ENCODE measurements at regions not wholly inside any gene's neighbourhood (a gene's known extent, or its start where the extent isn't known, plus 50 kb on each side); places are given as distances from the start of the nearest gene placed in this dataset.
"Not testable (repeated sequence)": the region's sequence is repeated elsewhere in the genome, so short reads cannot be mapped to it uniquely, and the experiment has no call there.

DNA sequence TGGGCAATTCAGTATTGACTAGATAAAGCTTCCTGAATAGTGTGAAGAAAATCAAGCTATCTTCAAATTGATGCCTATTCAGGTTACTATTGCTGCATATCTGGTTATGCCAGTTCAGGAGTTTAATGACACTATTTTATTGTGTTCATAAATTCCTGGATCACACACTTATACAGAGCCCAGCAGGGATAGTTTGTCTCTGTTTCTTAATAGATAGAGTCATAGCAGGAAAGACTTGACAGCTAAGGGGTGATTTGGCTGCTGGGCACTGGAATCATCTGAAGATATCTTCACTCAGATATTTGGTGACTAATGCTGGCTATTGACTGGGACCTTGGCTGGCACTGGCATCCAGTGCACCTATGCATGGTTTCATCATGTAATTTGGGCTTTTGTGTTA is 187.8 kb downstream of the PYDC2 start:
- Histone ChIP-seq H3K27me3 (no peaks in the 10 kb centered on the region), H3K27ac (no peak overlapping the region), H3K36me3 (no peaks in the 10 kb centered on the region), H3K9me3 (peaks cover 0 to 26% of the 10 kb centered on the region in 2 donors), H3K4me1 (no peaks in the 10 kb centered on the region), H3K4me3 (no peak overlapping the region)
- ATAC-seq (no peak), DNase-seq (no peak)
- TF ChIP-seq, protein P1, sequence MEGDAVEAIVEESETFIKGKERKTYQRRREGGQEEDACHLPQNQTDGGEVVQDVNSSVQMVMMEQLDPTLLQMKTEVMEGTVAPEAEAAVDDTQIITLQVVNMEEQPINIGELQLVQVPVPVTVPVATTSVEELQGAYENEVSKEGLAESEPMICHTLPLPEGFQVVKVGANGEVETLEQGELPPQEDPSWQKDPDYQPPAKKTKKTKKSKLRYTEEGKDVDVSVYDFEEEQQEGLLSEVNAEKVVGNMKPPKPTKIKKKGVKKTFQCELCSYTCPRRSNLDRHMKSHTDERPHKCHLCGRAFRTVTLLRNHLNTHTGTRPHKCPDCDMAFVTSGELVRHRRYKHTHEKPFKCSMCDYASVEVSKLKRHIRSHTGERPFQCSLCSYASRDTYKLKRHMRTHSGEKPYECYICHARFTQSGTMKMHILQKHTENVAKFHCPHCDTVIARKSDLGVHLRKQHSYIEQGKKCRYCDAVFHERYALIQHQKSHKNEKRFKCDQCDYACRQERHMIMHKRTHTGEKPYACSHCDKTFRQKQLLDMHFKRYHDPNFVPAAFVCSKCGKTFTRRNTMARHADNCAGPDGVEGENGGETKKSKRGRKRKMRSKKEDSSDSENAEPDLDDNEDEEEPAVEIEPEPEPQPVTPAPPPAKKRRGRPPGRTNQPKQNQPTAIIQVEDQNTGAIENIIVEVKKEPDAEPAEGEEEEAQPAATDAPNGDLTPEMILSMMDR (IDR thresholded peaks at IDR 0.05): no peak
- intact Hi-C loops (cut with DNase I): no loop called here

DNA sequence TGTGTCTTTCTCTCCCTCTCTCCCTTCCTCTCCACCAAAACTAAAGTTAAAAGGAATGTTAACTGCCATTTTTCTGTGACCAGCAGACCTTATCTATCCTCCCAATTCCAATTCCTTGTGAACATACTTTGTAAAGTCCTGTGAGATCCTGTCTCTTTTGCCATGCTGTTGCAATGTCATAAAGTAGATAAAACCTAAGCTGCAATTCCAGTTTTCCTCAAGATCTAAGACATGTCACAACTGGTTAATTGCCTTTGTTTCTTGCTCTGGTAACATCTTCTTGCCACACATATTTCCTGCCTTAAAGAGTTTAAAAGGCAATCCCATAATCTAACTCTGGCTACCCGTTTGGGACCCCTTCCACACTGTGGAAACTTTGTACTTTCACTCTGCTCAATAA is 188.7 kb downstream of the PYDC2 start:
- Histone ChIP-seq H3K27ac (no peak overlapping the region), H3K36me3 (no peaks in the 10 kb centered on the region), H3K9me3 (peaks cover 0 to 28% of the 10 kb centered on the region in 2 donors), H3K4me3 (no peak overlapping the region), H3K27me3 (no peaks in the 10 kb centered on the region), H3K4me1 (no peaks in the 10 kb centered on the region)
- ATAC-seq: no peak
- TF ChIP-seq, protein P1 (IDR thresholded peaks at IDR 0.05): no peak
- intact Hi-C loops (cut with DNase I): no loop called here
- no peak for DNase-seq

DNA sequence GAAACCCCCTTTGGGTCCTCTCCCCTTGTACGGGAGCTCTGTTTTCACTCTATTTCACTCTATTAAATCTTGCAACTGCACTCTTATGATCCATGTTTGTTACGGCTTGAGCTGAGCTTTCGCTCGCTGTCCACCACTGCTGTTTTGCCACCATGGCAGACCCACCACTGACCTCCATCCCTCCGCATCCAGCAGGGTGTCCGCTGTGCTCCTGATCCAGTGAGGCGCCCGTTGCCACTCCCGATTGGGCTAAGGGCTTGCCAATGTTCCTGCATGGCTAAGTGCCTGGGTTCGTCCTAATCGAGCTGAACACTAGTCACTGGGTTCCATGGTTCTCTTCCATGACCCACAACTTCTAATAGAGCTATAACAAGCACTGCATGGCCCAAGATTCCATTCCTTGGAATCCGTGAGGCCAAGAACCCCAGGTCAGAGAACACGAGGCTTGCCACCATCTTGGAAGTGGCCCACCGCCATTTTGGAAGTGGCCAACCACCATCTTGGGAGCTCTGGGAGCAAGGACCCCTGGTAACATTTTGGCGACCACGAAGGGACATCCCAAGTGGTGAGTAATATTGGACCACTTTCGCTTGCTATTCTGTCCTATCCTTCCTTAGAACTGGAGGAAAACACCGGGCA is 197.9 kb downstream of the PYDC2 start:
- H3K4me1 ChIP-seq; H3K4me3 ChIP-seq; H3K9me3 ChIP-seq; intact Hi-C loops (cut with DNase I); H3K27ac ChIP-seq; H3K27me3 ChIP-seq; H3K36me3 ChIP-seq; ATAC-seq: not testable (repeated sequence)
- DNase-seq: peak in 1 of 4 donors; percentile 24

DNA sequence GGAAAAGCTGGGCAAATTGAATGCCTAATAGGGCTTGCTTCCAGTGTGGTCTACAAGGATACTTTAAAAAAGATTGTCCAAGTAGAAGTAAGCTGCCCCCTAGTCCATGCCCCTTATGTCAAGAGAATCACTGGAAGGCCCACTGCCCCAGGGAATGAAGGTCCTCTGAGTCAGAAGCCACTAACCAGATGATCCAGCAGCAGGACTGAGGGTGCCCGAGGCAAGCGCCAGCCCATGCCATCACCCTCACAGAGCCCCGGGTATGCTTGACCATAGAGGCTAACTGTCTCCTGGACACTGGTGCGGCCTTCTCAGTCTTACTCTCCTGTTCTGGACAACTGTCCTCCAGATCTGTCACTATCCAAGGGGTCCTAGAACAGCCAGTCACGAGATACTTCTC is 201.2 kb downstream of the PYDC2 start:
- ATAC-seq, H3K4me1 ChIP-seq, DNase-seq: not testable (repeated sequence)

DNA sequence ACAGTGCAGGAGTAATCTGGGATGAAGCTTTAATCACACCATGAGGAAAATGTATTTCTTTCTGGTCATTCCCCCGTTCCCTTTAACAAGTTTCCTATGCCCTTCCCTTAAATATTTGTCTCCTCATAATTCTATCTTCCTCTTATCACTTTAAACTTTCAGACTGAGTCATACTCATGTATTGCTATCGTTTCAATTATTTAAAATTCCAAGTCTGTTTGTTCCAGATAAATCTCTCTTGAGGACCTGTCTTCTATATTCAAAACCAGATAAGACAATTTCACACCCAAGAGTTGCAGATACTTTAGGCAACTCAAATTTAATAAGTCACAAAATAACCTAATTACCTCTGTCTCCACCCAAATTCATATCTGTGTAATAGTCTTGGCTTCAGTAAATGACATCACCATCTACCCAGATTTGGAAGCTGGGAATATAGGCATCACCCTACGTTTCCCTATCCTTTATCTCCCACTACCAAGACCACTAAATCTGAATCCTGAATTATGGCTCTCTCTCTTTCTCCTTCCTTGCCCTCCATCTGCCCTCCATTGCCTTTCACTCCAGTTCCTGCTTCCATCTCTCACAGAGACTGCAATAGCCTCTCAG is 220.1 kb downstream of the PYDC2 start:
- Histone ChIP-seq H3K4me1 (no peaks in the 10 kb centered on the region), H3K27me3 (no peaks in the 10 kb centered on the region), H3K4me3 (no peak overlapping the region), H3K9me3 (no peaks in the 10 kb centered on the region), H3K36me3 (no peaks in the 10 kb centered on the region), H3K27ac (no peak overlapping the region)
- intact Hi-C loops (cut with DNase I): no loop called here
- ATAC-seq: no peak
- TF ChIP-seq, protein P1 (IDR thresholded peaks at IDR 0.05): no peak
- no peak for DNase-seq

More for the DNA sequence above, 201.2 kb downstream of the PYDC2 start:
- H3K4me3 ChIP-seq; H3K27me3 ChIP-seq; H3K36me3 ChIP-seq; intact Hi-C loops (cut with DNase I); H3K9me3 ChIP-seq; H3K27ac ChIP-seq: not testable (repeated sequence)

DNA sequence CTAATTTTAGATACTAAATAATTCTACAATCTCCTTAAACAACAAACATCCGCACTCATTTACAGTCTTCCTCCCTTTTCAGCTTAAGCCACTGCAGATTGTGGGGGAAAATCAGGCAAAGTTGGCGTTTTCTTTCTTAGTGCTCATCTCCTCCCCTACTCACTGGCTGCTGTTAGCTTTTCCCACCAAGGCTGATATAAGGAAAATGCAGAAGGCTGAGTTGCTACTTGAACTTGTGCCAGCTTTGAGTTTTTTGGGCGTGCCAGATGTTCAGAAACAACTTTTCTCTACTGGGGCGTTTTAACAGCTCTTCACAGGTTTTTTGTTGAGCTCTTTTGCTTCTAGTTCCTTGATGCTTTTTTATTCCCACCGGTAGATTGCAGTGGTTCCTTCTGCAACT is 222.0 kb downstream of the PYDC2 start:
- Histone ChIP-seq H3K4me1 (no peaks in the 10 kb centered on the region), H3K27me3 (no peaks in the 10 kb centered on the region), H3K36me3 (no peaks in the 10 kb centered on the region), H3K9me3 (no peaks in the 10 kb centered on the region), H3K27ac (no peak overlapping the region), H3K4me3 (no peak overlapping the region)
- TF ChIP-seq, protein P1 (IDR thresholded peaks at IDR 0.05): no peak
- intact Hi-C loops (cut with DNase I): no loop called here
- DNase-seq (peak in 1 of 4 donors; percentile 10), ATAC-seq (no peak)

Data from left lung (tissue), 4 donors.